ENCODE measurements at regions not wholly inside any gene's neighbourhood (a gene's known extent, or its start where the extent isn't known, plus 50 kb on each side); places are given as distances from the start of the nearest gene placed in this dataset.

DNA sequence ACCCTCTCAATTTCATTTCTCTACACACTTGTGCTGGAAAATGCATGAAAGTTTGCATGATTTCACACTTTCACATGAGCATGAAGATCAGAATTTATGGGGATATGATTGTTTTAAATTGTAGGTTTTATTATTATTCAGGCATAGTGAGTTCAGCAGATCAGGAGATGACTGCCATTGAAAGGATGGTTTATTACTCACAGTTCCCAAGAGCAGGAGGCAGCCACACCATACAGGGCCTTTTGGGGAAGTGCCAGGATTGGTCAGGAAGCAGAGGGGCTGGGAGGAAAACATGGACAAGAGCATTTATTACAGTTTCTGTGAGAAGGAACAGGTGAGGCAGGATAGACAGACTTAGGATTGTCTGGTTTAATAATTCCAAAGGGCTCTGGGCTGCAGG, 114.6 kb upstream of the KCNJ15 start:
- H3K36me3 ChIP-seq (ENCODE audit: insufficient read depth): no peaks in the 10 kb centered on the region
- H3K27me3 ChIP-seq (ENCODE audit: insufficient read depth, low read depth): no peaks in the 10 kb centered on the region
- no peaks in the 10 kb centered on the region for H3K79me2 ChIP-seq (ENCODE audit: insufficient read depth, low read depth)
- no peaks in the 10 kb centered on the region for H3K4me1 ChIP-seq (ENCODE audit: low read depth, poor library complexity, severe bottlenecking)
- TF ChIP-seq, protein P1, sequence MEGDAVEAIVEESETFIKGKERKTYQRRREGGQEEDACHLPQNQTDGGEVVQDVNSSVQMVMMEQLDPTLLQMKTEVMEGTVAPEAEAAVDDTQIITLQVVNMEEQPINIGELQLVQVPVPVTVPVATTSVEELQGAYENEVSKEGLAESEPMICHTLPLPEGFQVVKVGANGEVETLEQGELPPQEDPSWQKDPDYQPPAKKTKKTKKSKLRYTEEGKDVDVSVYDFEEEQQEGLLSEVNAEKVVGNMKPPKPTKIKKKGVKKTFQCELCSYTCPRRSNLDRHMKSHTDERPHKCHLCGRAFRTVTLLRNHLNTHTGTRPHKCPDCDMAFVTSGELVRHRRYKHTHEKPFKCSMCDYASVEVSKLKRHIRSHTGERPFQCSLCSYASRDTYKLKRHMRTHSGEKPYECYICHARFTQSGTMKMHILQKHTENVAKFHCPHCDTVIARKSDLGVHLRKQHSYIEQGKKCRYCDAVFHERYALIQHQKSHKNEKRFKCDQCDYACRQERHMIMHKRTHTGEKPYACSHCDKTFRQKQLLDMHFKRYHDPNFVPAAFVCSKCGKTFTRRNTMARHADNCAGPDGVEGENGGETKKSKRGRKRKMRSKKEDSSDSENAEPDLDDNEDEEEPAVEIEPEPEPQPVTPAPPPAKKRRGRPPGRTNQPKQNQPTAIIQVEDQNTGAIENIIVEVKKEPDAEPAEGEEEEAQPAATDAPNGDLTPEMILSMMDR (conservative IDR thresholded peaks at IDR 0.05; ENCODE audit: low read depth, low read length): no peak
- H3K9ac ChIP-seq: no peak overlapping the region
- H4K20me1 ChIP-seq (ENCODE audit: insufficient read depth): no peaks in the 10 kb centered on the region
- no peak overlapping the region for H3K4me2 ChIP-seq
- H2AFZ ChIP-seq (ENCODE audit: low read depth): no peak overlapping the region
- H3K4me3 ChIP-seq (IDR thresholded peaks at IDR 0.05; ENCODE audit: insufficient read depth, low read depth, low read length): no peak overlapping the region
- no peak overlapping the region for H3K27ac ChIP-seq

DNA sequence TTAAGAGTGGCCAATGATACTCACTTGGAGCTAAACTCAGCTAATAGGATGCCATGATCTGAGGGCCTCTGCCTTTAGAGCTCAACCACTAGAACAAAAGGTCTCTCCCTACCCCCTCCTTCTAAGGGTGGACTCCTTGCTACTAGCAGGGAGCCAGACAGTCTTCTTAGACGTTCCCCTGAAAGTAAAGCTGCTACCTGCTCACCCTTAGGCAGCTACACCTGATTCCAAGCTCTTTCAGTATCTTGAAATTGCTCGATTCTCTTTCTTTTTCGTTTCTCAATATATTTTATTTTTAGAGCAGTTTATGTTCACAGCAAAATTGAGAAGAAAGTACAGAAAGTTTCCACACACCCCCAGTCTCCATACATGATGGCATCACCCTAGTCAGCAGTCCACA, 112.6 kb upstream of the KCNJ15 start:
- H3K4me3 ChIP-seq (IDR thresholded peaks at IDR 0.05; ENCODE audit: insufficient read depth, low read depth, low read length): no peak overlapping the region
- H4K20me1 ChIP-seq (ENCODE audit: insufficient read depth): no peaks in the 10 kb centered on the region
- no peaks in the 10 kb centered on the region for H3K4me1 ChIP-seq (ENCODE audit: low read depth, poor library complexity, severe bottlenecking)
- H3K4me2 ChIP-seq: no peak overlapping the region
- H3K9ac ChIP-seq: no peak overlapping the region
- H3K36me3 ChIP-seq (ENCODE audit: insufficient read depth): no peaks in the 10 kb centered on the region
- no peaks in the 10 kb centered on the region for H3K79me2 ChIP-seq (ENCODE audit: insufficient read depth, low read depth)
- TF ChIP-seq, protein P1 (conservative IDR thresholded peaks at IDR 0.05; ENCODE audit: low read depth, low read length): no peak
- H3K27ac ChIP-seq: no peak overlapping the region
- no peak overlapping the region for H2AFZ ChIP-seq (ENCODE audit: low read depth)
- H3K27me3 ChIP-seq (ENCODE audit: insufficient read depth, low read depth): no peaks in the 10 kb centered on the region

DNA sequence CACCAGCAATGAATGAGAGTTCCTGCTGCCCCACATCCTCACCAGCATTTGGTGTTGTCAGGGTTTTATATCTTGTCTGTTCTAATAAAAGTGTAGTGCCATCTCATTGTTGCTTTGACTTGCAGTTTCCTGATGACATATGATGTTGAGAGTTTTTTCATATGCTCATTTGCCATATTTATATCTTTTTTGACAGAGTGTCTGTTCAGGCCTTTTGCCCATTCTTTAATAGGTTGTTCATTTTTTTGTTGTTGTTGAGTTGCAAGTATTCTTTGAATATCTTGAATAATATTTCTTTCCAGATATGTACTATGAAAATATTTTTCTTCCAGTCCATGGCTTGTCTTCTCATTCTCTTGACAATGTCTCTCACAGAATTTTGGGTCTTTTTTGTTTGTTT, 111.7 kb upstream of the KCNJ15 start:
- Histone ChIP-seq H3K4me3 (IDR thresholded peaks at IDR 0.05; ENCODE audit: insufficient read depth, low read depth, low read length) (no peak overlapping the region), H3K4me2 (no peak overlapping the region), H3K9ac (no peak overlapping the region), H3K4me1 (ENCODE audit: low read depth, poor library complexity, severe bottlenecking) (no peaks in the 10 kb centered on the region), H2AFZ (ENCODE audit: low read depth) (no peak overlapping the region), H3K79me2 (ENCODE audit: insufficient read depth, low read depth) (no peaks in the 10 kb centered on the region), H3K27ac (no peak overlapping the region), H3K36me3 (ENCODE audit: insufficient read depth) (no peaks in the 10 kb centered on the region), H3K27me3 (ENCODE audit: insufficient read depth, low read depth) (no peaks in the 10 kb centered on the region), H4K20me1 (ENCODE audit: insufficient read depth) (no peaks in the 10 kb centered on the region)
- TF ChIP-seq, protein P1 (conservative IDR thresholded peaks at IDR 0.05; ENCODE audit: low read depth, low read length): no peak

GRCh38 chr21:38147391-38147790, 109.4 kb upstream of the KCNJ15 start:
- TF ChIP-seq, protein P1 (conservative IDR thresholded peaks at IDR 0.05; ENCODE audit: low read depth, low read length): no peak
- H3K4me1 ChIP-seq (ENCODE audit: low read depth, poor library complexity, severe bottlenecking): no peaks in the 10 kb centered on the region

More at GRCh38 chr21:38147391-38147790, 109.4 kb upstream of the KCNJ15 start:
- no peak overlapping the region for H3K4me3 ChIP-seq (IDR thresholded peaks at IDR 0.05; ENCODE audit: insufficient read depth, low read depth, low read length)
- H3K36me3 ChIP-seq (ENCODE audit: insufficient read depth): no peaks in the 10 kb centered on the region
- H3K9ac ChIP-seq: no peak overlapping the region
- H3K27me3 ChIP-seq (ENCODE audit: insufficient read depth, low read depth): no peaks in the 10 kb centered on the region
- H4K20me1 ChIP-seq (ENCODE audit: insufficient read depth): no peaks in the 10 kb centered on the region
- H2AFZ ChIP-seq (ENCODE audit: low read depth): no peak overlapping the region
- no peaks in the 10 kb centered on the region for H3K79me2 ChIP-seq (ENCODE audit: insufficient read depth, low read depth)
- H3K27ac ChIP-seq: no peak overlapping the region
- no peak overlapping the region for H3K4me2 ChIP-seq

Data from KMS-11 (cell line).